ENCODE measurements at regions not wholly inside any gene's neighbourhood (a gene's known extent, or its start where the extent isn't known, plus 50 kb on each side); places are given as distances from the start of the nearest gene placed in this dataset.

DNA sequence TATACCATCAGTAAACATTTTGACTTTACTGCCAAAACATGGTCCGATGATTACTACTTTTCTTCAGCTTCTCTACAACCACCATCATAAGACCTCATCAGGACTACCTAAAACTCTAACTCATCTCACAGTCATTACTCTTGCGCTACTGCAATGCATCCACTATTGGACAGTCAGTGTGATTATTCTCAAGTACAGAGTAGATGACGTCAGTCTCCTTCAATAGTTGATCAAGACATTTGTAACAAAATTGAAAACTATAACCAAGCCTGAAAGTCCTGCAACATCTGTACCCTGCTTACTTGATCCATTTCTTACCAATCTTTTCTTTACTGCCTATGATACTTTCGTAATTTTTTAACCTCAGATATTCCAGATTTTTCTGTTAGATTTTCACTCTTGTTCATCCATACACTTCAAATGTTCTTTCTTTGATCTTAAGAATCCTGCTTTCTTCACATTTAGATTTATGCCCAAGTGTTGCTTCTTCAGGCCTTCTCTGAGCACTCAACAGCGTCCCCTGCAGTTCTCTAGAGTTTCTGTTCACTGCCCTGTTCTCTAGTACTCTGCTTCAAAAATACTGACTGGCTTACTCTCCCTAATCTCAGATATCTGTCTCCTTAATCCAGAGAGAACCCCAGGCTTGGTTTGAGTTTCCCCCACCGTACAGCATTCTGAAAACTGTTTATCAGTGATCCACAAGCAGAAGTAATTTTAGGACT lies 1517.6 kb downstream of the STIM2 start:
- TF ChIP-seq, protein P1, sequence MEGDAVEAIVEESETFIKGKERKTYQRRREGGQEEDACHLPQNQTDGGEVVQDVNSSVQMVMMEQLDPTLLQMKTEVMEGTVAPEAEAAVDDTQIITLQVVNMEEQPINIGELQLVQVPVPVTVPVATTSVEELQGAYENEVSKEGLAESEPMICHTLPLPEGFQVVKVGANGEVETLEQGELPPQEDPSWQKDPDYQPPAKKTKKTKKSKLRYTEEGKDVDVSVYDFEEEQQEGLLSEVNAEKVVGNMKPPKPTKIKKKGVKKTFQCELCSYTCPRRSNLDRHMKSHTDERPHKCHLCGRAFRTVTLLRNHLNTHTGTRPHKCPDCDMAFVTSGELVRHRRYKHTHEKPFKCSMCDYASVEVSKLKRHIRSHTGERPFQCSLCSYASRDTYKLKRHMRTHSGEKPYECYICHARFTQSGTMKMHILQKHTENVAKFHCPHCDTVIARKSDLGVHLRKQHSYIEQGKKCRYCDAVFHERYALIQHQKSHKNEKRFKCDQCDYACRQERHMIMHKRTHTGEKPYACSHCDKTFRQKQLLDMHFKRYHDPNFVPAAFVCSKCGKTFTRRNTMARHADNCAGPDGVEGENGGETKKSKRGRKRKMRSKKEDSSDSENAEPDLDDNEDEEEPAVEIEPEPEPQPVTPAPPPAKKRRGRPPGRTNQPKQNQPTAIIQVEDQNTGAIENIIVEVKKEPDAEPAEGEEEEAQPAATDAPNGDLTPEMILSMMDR (conservative IDR thresholded peaks at IDR 0.05), result no peak
- Mint-ChIP-seq H3K4me1 (ENCODE audit: unreplicated experiment) (no peaks in the 10 kb centered on the region), H3K27me3 (peaks cover 5% of the 10 kb centered on the region), H3K4me3 (no peak overlapping the region), H3K9me3 (peaks cover 6% of the 10 kb centered on the region), H3K27ac (no peak overlapping the region), H3K36me3 (no peaks in the 10 kb centered on the region)
- DNase-seq (ENCODE audit: extremely low spot score, unreplicated experiment), result no peak

DNA sequence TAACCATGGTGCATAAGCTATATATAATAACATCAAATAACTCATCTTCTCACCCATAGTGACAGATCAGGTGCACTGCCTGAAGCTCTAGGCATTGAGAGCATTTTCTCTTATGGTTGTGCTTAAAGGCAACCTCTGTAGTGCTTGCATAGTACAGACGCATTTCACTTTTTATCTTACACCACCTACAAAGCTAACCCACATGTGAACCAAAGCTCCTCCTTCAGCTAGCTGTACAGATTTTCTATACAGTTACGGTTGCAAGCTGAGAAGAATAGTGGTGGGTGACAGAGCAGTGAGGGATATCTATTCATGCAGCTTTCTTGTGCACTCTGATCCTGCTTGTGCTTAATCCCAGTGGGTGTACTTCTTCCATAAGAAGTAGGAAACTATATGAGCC lies 1525.2 kb downstream of the STIM2 start:
- no peak overlapping the region for H3K4me3 Mint-ChIP-seq
- TF ChIP-seq, protein P1 (conservative IDR thresholded peaks at IDR 0.05), result no peak
- H3K36me3 Mint-ChIP-seq, result no peaks in the 10 kb centered on the region
- DNase-seq (ENCODE audit: extremely low spot score, unreplicated experiment), result no peak
- no peaks in the 10 kb centered on the region for H3K4me1 Mint-ChIP-seq (ENCODE audit: unreplicated experiment)
- H3K27me3 Mint-ChIP-seq, result no peaks in the 10 kb centered on the region
- no peaks in the 10 kb centered on the region for H3K9me3 Mint-ChIP-seq
- no peak overlapping the region for H3K27ac Mint-ChIP-seq

DNA sequence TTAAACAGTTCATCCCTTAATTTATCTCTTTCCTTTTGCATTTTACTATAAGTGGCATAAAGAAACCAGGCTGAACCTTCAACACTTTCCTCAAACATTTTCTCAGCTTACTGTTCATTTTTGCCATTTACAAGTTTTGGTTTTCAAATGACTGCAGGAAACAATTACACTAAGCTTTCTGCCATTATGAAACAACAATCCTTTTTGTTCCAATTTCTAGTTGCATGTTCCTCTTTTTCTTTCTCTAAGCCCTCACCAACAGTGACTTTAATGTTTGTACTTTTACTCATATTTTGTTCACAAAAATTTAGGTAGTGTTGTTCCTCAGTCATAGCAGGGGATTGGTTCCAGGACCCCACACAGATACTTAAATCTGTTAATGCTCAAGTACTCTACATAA lies 1526.1 kb downstream of the STIM2 start:
- no peaks in the 10 kb centered on the region for H3K4me1 Mint-ChIP-seq (ENCODE audit: unreplicated experiment)
- TF ChIP-seq, protein P1 (conservative IDR thresholded peaks at IDR 0.05), result no peak
- H3K9me3 Mint-ChIP-seq, result no peaks in the 10 kb centered on the region
- no peak overlapping the region for H3K4me3 Mint-ChIP-seq
- H3K36me3 Mint-ChIP-seq, result no peaks in the 10 kb centered on the region
- no peaks in the 10 kb centered on the region for H3K27me3 Mint-ChIP-seq
- no peak overlapping the region for H3K27ac Mint-ChIP-seq
- no peak for DNase-seq (ENCODE audit: extremely low spot score, unreplicated experiment)

GRCh38 chr4:28388471-28388870 lies 1527.8 kb downstream of the STIM2 start:
- Mint-ChIP-seq H3K4me1 (ENCODE audit: unreplicated experiment) (no peaks in the 10 kb centered on the region), H3K27me3 (no peaks in the 10 kb centered on the region)
- TF ChIP-seq, protein P1 (conservative IDR thresholded peaks at IDR 0.05), result no peak

GRCh38 chr4:28391877-28392276 lies 1531.2 kb downstream of the STIM2 start:
- TF ChIP-seq, protein P1 (conservative IDR thresholded peaks at IDR 0.05), result no peak
- Mint-ChIP-seq H3K27me3 (no peaks in the 10 kb centered on the region), H3K4me1 (ENCODE audit: unreplicated experiment) (no peaks in the 10 kb centered on the region), H3K9me3 (no peaks in the 10 kb centered on the region), H3K4me3 (no peak overlapping the region), H3K27ac (no peak overlapping the region), H3K36me3 (no peaks in the 10 kb centered on the region)
- DNase-seq (ENCODE audit: extremely low spot score, unreplicated experiment), result no peak

More at GRCh38 chr4:28388471-28388870, 1527.8 kb downstream of the STIM2 start:
- no peak overlapping the region for H3K27ac Mint-ChIP-seq
- no peaks in the 10 kb centered on the region for H3K9me3 Mint-ChIP-seq
- no peak for DNase-seq (ENCODE audit: extremely low spot score, unreplicated experiment)
- no peak overlapping the region for H3K4me3 Mint-ChIP-seq
- H3K36me3 Mint-ChIP-seq, result no peaks in the 10 kb centered on the region

Data from type B pancreatic cell (in vitro differentiated cells).